ENCODE measurements at regions not wholly inside any gene's neighbourhood (a gene's known extent, or its start where the extent isn't known, plus 50 kb on each side); places are given as distances from the start of the nearest gene placed in this dataset.
"Not testable (repeated sequence)": the region's sequence is repeated elsewhere in the genome, so short reads cannot be mapped to it uniquely, and the experiment has no call there.

DNA sequence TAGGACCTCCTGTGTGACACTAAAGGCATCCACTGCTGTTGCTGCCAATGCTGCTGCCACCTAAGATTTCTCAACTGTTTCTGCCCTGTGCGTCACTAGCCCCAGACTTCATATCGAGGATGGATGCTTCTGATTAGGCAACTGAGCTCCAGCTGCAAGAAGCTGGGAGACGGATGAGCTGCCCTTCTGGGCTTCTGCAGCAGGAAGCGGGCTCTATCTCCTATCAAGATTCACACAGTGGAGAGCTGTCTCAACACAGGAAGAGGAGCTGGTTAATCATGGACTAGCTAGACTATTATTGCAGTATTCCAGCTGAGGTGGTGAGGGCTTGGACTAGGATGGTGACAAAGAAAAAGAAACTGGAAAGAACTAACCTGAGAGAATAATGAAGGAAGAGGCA is 59.2 kb upstream of the PELI2 start:
- DNase-seq, result no peak

- DNase-seq, result no peak
Measured at GRCh38 chr14:56061051-56061450, 57.2 kb upstream of the PELI2 start.

GRCh38 chr14:56063131-56063530 is 55.1 kb upstream of the PELI2 start:
- DNase-seq, result no peak

- DNase-seq, result no peak
Measured at GRCh38 chr14:56064513-56064912, 53.7 kb upstream of the PELI2 start.

DNA sequence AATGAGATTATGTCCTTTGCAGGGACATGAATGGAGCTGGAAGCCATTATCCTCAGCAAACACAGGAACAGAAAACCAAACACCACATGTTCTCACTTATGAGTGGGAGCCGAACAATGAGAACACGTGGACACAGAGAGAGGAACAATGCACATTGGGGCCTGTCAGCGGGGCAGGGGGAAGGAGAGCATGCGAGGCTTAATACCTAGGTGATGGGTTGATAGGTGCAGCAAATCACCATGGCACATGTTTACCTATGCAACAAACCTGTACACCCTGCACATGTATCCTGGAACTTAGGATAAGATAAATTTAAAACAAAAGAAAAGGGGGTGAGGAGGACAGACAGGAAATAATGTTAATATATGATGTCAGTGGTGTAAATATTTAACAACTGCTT is 53.0 kb upstream of the PELI2 start:
- DNase-seq, result not testable (repeated sequence)

- DNase-seq, result no peak
Measured at GRCh38 chr14:56065621-56066290, 52.5 kb upstream of the PELI2 start.

Data from left hindlimb (tissue), 1 donor.